GM19238 (cell line): ENCODE measurements at regions not wholly inside any gene's neighbourhood (a gene's known extent, or its start where the extent isn't known, plus 50 kb on each side); places are given as distances from the start of the nearest gene placed in this dataset.

Source experiments
- DNase-seq: peaks from one replicate; pipeline ENCODE4 v3.0.0; 2011; ENCODE audit warnings: low spot score; ENCODE audit not compliant: insufficient read length

- DNase-seq: no peak
These were observed 197.8 kb downstream of the ZNF648 start for GRCh38 chr1:181863736-181864135.

- DNase-seq: no peak
These were observed 198.5 kb downstream of the ZNF648 start for GRCh38 chr1:181863006-181863405.

- DNase-seq: no peak
These were observed 203.4 kb downstream of the ZNF648 start for GRCh38 chr1:181858135-181858534.
